ENCODE measurements at regions not wholly inside any gene's neighbourhood (a gene's known extent, or its start where the extent isn't known, plus 50 kb on each side); places are given as distances from the start of the nearest gene placed in this dataset.

- H3K56ac ChIP-seq (ENCODE audit: insufficient read length, low read depth, low read length), result no peak overlapping the region
- H2AFZ ChIP-seq (ENCODE audit: low read length), result no peak overlapping the region
- H3K4me2 ChIP-seq (ENCODE audit: insufficient read depth, insufficient read length, low read length), result no peak overlapping the region
- H3K79me2 ChIP-seq (ENCODE audit: insufficient read depth, low read length), result no peaks in the 10 kb centered on the region
- Mint-ChIP-seq H3K36me3 (ENCODE audit: insufficient read depth in 1 of 3, low read depth in 3 of 3) (no peaks in the 10 kb centered on the region), H3K4me3 (no peak overlapping the region), H3K27me3 (ENCODE audit: low read depth) (peaks cover 8% of the 10 kb centered on the region), H3K27ac (no peak overlapping the region), H3K9me3 (peaks cover 10 to 12% of the 10 kb centered on the region in 2 experiments; a peak in 4 of 5 replicates), H3K4me1 (peaks cover 16 to 21% of the 10 kb centered on the region in 2 experiments)
- no peak overlapping the region for H3K14ac ChIP-seq (ENCODE audit: insufficient read depth, low read length)
- H3K18ac ChIP-seq (ENCODE audit: insufficient read length, low read depth, low read length), result no peak overlapping the region
- no peak overlapping the region for H2BK12ac ChIP-seq (ENCODE audit: insufficient read length, low read depth, low read length)
- H2BK15ac ChIP-seq (ENCODE audit: low read depth, low read length), result no peak overlapping the region
- H3K23me2 ChIP-seq (ENCODE audit: insufficient read length, low read depth, low read length, poor library complexity, severe bottlenecking), result no peaks in the 10 kb centered on the region
- H2BK120ac ChIP-seq (ENCODE audit: low read depth, low read length, poor library complexity, severe bottlenecking), result no peak overlapping the region
- no peak for DNase-seq
- H3K79me1 ChIP-seq (ENCODE audit: insufficient read depth, low read depth, low read length, poor library complexity, severe bottlenecking), result no peaks in the 10 kb centered on the region
- H4K5ac ChIP-seq (ENCODE audit: insufficient read length, low read depth, low read length), result no peak overlapping the region
- WGBS (ENCODE audit: extremely low coverage, insufficient read length, low lambda C conversion rate), result no CpG with 5 or more reads among the region's 7 CpGs
- no peak overlapping the region for H3K9ac ChIP-seq (ENCODE audit: extremely low read depth, insufficient read length, low read length)
- H3K23ac ChIP-seq (ENCODE audit: insufficient read length, low read depth, low read length), result no peak overlapping the region
- H2BK20ac ChIP-seq (ENCODE audit: low read depth, low read length, poor library complexity, severe bottlenecking), result no peak overlapping the region
- TF ChIP-seq CTCF (conservative IDR thresholded peaks at IDR 0.05), result no peak
- H3K4ac ChIP-seq (ENCODE audit: low read depth, low read length), result no peak overlapping the region
- H3K27ac ChIP-seq (ENCODE audit: insufficient read length, low read depth, low read length), result no peak overlapping the region
- no peaks in the 10 kb centered on the region for H3K9me3 ChIP-seq (ENCODE audit: control insufficient read depth, low read depth, low read length)
- H4K91ac ChIP-seq (ENCODE audit: insufficient read length, low read depth, low read length), result peak overlapping the region; percentile 53
- no peaks in the 10 kb centered on the region for H4K20me1 ChIP-seq (ENCODE audit: control insufficient read depth, insufficient read depth, insufficient read length)
- H3K27me3 ChIP-seq (ENCODE audit: insufficient read depth, low read length), result no peaks in the 10 kb centered on the region
- H4K8ac ChIP-seq (replicated peaks; ENCODE audit: insufficient read length, low read depth, low read length), result no peak overlapping the region
- H3T11ph ChIP-seq (ENCODE audit: low read length), result no peak overlapping the region
- peaks cover 5% of the 10 kb centered on the region; the same call in 1 of the 2 replicates for H3K4me1 ChIP-seq (ENCODE audit: insufficient read depth, low read length)
- H2AK5ac ChIP-seq (ENCODE audit: insufficient read length, low read length), result no peak overlapping the region
- no peak overlapping the region for H2BK5ac ChIP-seq (ENCODE audit: insufficient read length, low read length)
Observed at GRCh38 chr11:44446366-44446762, 119.1 kb upstream of the CD82 start.
